GM13976 (cell line): ENCODE measurements at regions not wholly inside any gene's neighbourhood (a gene's known extent, or its start where the extent isn't known, plus 50 kb on each side); places are given as distances from the start of the nearest gene placed in this dataset.

Source experiments
- DNase-seq: peaks from one replicate; pipeline ENCODE4 v3.0.0; 2012; ENCODE audit warnings: low spot score
- in situ Hi-C: fragments of 300-500 bp; cut with MboI; formaldehyde crosslinking; loops from one replicate; pipeline ENCODE4 v1.12.0; 2022; ENCODE audit warnings: low sequenced_read_pairs, mixed read lengths, inconsistent platforms; ENCODE audit not compliant: unreplicated experiment
- TF ChIP-seq, protein P1 (sequence below): IDR thresholded peaks from 2 replicates; pipeline ENCODE4 v1.5.1; 2012; ENCODE audit warnings: borderline replicate concordance, mild to moderate bottlenecking; ENCODE audit not compliant: insufficient read depth; ENCODE audit errors: extremely low read depth, missing control alignments, control extremely low read depth

GRCh38 chr5:158313733-158314464 lies 455.0 kb upstream of the CLINT1 start:
- DNase-seq = no peak
- in situ Hi-C loops = no loop called here
- TF ChIP-seq, protein P1, sequence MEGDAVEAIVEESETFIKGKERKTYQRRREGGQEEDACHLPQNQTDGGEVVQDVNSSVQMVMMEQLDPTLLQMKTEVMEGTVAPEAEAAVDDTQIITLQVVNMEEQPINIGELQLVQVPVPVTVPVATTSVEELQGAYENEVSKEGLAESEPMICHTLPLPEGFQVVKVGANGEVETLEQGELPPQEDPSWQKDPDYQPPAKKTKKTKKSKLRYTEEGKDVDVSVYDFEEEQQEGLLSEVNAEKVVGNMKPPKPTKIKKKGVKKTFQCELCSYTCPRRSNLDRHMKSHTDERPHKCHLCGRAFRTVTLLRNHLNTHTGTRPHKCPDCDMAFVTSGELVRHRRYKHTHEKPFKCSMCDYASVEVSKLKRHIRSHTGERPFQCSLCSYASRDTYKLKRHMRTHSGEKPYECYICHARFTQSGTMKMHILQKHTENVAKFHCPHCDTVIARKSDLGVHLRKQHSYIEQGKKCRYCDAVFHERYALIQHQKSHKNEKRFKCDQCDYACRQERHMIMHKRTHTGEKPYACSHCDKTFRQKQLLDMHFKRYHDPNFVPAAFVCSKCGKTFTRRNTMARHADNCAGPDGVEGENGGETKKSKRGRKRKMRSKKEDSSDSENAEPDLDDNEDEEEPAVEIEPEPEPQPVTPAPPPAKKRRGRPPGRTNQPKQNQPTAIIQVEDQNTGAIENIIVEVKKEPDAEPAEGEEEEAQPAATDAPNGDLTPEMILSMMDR = no peak

- TF ChIP-seq, protein P1 = no peak
- no peak for DNase-seq
- in situ Hi-C loops = no loop called here
Measured at GRCh38 chr5:158313027-158313732, 454.2 kb upstream of the CLINT1 start.

DNA sequence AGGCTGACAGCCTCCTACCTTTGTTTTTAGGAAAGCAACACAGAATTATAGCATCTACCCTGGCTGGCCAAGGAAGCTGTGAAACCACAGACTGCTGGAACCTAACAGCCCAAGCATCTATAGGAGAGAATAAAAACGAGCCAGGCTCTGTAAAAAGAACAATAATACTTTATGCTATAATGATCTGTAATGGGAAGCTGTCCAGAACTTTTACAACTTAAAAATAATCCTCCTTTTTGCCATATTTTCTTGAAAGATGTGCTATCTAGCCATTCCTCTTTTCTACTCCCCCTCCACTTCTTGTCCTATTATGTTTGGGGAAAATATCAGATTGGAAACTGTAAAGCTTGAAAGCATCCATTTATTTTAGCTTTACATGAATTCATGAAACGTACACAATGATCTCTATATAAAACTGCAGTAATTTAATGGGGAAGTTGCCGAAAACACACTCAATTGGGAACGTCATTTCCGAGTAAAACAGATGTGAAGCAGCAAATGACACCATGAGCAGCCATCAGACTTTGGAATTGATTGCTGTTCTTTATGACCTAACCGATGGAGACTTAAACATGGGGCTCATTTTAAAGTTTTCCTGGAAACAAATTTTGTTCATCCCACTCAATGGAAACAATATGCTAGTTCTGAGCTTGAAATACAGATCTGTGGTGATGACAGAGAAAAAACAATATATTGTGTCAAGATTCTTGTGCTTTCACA lies 450.3 kb upstream of the CLINT1 start:
- no peak for DNase-seq
- TF ChIP-seq, protein P1 = no peak

DNA sequence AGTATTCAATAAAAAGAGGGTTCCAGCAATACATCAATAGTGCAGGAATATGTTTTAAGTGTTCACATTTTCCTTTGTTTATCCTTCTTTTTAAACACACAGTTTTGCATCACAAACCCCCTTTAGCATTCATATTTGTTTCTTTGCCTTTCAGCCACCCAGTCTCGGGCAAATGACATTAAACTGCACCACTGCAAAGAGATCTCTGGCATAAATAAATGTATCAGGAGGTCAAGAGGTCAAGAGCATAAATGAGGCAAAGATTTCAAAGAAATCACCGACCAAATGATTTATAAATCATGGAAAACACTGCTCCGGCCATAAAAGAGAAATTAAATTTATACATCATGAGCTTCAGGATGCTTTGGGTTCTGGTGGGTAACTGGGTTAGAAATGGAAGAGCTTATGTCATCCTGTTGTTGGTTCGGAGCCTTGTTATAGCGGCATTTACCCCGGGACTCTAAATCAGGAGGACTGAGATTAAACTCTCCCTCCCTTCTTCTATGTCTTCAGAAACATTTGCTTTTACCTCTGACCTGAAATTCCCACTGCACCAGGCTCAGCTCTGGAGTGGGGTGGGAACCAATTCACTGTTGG lies 449.6 kb upstream of the CLINT1 start:
- DNase-seq = no peak
- TF ChIP-seq, protein P1 = no peak
- in situ Hi-C loops = no loop called here

More for the DNA sequence above, 450.3 kb upstream of the CLINT1 start:
- in situ Hi-C loops = no loop called here

DNA sequence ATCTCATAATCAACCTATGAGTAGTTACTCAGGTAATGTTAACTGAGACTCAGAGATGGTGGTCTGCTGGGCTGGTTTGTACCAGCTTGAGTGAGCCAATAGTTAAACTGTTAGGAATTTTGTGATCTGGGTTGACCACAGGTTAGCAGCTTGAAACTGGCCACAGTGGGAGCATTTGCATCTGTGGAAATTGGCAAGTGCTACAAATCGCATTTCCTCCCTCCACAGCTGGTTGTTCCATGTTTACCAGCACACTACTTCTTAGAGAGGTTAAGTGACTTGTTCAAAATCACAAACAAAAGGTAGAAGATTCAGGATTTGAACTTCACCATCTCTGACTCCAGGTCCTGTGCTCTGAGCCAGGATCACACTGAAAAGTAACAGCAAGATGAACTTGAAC lies 446.9 kb upstream of the CLINT1 start:
- in situ Hi-C loops = no loop called here
- TF ChIP-seq, protein P1 = no peak

DNA sequence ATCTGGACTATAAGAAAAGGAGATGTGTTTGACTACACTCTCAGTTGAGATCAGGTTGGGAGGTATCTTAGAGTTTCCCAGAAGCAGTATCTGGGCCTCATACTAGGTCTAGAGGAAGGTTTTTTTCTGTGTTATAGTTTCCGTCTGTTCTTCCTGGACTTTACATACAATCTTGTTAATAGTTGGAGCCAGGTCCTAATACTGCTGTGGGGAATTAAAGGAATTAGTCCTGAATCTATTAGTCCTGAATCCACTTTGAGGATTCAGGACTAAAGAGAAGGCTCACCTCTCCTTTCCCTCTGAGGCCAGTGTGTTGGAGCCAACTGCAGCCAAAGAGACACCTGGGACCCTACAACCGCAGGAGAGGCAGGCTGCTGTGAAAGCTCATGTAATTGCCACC lies 445.7 kb upstream of the CLINT1 start:
- in situ Hi-C loops = no loop called here
- TF ChIP-seq, protein P1 = no peak

More for the DNA sequence above, 446.9 kb upstream of the CLINT1 start:
- DNase-seq = no peak

More for the DNA sequence above, 445.7 kb upstream of the CLINT1 start:
- DNase-seq = no peak
